NCI-H748 treated with DMSO at 0.1 percent for 48 hours (cell line): ENCODE measurements at regions not wholly inside any gene's neighbourhood (a gene's known extent, or its start where the extent isn't known, plus 50 kb on each side); places are given as distances from the start of the nearest gene placed in this dataset.
"Not testable (repeated sequence)": the region's sequence is repeated elsewhere in the genome, so short reads cannot be mapped to it uniquely, and the experiment has no call there.

Experiments
- DNase-seq: peaks from one replicate; lab custom pipeline; 2025; lab: John Stamatoyannopoulos, UW

GRCh38 chr3:61444782-61445181 is 116.6 kb upstream of the PTPRG start:
- DNase-seq = no peak

DNA sequence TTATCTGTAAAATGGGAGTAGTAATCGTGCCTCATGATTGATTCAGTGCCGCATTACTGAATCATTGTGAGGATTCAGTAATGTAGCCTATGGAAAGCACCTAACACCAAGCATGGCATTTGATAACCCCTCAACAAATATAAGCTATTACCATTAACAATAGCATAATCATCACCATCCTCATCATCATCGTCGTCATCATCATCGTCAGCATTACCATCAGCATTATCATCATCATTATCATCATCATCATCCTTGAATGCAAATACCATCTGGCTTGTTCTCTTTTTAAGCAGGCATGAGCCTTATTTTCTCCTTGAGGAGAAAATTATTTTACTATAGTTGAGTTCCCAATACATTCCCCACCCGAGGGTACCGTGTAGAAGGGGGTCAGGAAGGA is 115.4 kb upstream of the PTPRG start:
- DNase-seq = no peak

GRCh38 chr3:61446341-61446740 is 115.0 kb upstream of the PTPRG start:
- DNase-seq = no peak

GRCh38 chr3:61448378-61448777 is 113.0 kb upstream of the PTPRG start:
- no peak for DNase-seq

DNA sequence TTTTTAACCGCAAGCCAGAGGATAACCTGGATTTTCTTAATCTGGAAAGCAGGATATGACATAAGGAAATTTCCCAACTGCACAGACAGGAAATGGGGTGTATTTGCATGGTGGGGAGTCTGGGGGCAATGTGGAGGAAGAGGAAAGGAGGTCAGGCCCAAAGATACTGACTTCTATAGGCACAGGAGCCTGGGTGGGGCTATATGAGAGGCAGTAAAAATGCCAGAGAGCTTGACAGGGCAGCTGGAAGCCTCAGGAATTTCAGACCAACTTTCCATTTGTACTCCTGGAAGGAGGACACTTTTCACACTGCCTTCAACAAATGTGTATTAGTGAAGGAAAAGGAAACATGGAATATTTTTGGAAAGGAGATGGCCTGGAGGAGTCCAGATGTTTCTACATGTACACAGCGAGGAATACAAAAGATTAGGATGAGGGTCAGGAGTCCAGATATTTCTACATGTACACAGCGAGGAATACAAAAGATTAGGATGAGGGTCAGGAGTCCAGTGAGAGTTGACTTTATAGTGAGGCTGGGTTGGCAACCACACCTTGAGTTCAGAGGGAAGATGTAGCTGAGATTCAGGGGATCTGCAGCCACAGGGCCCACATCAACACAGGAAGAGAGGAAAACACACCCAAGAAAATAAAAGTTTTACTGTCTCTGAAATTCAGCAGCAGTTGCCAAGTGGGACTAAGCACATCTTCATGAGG is 111.9 kb upstream of the PTPRG start:
- DNase-seq = no peak

DNA sequence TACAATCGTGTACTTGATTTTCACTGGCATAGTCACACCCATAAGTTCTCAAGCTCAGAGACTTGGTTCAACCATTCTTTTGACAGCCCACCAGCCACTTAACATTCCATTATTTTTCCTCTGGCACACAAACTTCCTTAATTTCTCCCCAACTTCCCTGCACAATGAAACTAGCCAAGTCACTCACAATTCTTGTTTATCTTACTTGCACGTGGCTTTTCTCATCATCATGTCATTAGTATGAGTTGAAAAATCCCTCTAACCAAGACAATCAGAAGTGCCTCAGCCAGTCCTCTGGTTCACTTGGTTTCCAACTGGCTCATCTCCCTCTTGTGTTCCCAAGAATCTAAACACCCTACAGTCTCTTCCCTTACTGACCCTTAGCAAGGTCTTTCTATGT is 110.5 kb upstream of the PTPRG start:
- DNase-seq = no peak

- no peak for DNase-seq
These were observed 109.5 kb upstream of the PTPRG start for GRCh38 chr3:61451841-61452240.

DNA sequence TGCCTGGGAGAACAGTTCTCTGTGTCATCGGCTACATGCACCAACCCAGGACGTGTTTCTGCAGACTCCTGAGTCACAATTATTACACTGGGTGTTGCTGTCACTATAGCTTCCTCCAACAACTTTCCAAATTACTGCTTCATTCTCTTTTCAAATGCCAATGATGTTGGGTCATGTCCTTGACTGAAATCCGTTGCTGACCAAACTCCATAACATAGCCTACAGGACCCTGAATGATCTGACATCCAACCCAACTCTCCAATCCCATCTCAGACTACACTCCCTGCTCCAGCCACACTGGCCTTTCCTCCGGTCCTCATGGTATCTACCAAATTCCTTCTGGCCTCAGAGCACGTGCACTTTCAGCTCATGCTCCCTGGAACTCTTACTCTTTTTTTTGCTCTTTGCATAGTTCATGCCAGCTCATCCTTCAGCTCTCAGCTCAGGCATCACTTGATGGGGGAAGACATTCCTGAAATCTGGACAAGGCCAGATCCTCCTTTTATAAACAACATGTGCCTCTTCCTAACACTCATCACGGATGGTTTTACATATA is 108.8 kb upstream of the PTPRG start:
- no peak for DNase-seq

DNA sequence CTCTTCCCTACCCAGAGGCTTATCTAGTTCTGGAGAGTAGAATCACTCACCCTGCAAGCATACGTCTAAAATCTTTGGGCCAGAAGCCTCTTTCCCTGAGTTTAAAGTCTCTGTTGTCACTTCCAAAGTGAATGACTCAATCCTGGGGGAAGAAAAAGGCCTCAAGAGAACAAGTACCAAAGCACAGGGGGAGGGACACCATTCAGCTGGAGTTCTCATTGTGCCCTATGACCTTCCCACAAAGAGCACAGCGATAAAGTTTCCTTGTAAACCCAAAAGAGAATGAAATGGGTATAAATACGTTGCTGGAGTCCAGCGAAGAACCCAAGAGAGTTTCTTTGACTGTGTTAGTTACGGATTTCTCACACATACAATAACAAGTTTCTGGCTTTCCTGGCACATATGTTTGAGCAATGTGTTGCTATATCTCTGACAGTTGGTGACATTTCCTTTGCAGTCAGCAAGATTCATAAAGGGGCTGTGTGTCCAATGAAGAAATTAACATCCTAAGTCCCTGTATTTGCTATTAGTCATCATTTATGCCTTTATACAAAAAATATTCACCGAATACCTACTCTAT is 107.3 kb upstream of the PTPRG start:
- no peak for DNase-seq

- no peak for DNase-seq
These were observed 106.6 kb upstream of the PTPRG start for GRCh38 chr3:61454801-61455200.

DNA sequence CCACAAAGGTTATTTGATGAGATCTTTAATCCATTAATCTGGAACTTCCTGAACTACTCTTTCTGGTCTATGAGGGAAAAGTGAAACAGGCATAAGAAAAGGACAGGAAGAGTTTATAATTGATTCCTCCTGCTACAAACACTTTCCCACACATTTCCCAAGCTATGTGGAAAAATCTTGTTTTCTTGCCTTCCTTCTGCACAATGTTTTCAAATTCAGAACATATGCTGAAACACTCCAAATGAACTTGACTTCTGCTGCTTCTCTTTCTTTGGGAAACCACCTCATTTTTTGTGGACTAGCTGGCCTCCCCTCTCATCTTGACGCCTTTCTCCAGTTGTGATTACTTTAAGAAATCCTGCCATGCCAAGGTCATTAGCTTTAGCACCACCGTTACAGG is 100.7 kb upstream of the PTPRG start:
- no peak for DNase-seq

GRCh38 chr3:61463191-61463590 is 98.2 kb upstream of the PTPRG start:
- DNase-seq = no peak

DNA sequence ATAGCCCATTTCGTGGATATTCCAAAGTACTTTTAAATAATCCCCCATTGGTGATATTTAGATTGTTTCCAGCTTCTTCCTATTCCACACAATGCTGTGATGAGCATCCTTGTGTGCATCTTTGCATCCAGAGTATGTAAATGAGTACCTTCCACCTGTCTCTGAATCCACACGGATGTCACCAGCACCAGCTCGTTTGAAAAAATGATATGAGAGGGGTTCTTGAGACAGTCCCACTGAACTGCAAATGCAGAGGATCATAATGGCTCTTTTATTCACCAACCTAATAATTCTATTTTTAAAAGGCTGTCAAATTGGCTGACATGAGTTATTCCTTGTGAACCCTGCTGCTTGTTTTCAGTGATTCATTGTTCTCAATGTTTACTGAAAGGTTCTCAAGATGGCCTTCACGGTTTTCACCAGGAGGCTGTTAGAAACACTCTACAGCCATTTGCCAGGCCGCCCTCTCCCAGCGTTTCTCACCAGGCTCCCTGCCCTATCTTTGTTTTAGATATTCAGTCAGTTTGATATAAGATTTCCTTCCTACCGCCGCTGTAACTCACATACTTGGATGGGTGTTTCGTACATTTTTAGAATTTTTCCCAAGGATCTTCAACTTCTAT is 96.7 kb upstream of the PTPRG start:
- peak; percentile 22 for DNase-seq

- DNase-seq = no peak
These were observed 95.0 kb upstream of the PTPRG start for GRCh38 chr3:61466357-61466756.

DNA sequence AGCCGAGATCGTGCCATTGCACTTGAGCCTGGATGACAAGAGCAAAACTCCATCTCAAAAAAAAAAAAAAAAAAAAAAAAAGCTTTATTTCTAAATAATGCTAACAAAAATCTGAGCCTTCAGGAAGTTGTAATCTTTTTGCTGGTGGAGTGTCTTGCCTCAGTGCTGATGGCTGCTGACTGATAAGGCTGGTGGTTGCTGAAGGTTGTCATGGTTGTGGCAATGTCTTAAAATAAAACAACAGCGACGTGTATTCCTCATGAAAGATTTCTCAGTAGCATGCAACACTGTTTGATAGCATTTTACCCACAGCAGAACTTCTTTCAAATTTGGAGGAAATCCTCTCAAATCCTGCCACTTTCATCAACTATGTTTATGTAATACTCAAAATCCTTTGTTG is 77.4 kb upstream of the PTPRG start:
- no peak for DNase-seq

DNA sequence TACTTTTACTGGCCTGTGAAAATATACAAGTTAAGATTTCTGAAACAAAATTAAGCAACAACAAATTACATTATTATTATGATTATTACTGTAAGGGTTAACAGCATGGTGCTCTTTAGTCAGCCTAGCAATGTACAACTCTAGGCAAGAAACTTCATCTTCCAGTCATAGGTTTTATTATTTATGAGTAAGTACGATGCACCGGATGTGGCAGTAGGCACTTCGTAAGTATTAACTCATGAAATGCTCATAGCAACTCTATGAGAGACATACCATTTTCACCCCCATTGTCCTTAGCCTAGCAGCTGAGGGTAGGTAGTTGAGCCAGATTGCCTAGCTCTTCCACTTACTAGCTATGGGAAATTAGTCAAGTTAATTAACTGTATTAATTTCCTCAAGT is 68.0 kb upstream of the PTPRG start:
- DNase-seq = no peak

DNA sequence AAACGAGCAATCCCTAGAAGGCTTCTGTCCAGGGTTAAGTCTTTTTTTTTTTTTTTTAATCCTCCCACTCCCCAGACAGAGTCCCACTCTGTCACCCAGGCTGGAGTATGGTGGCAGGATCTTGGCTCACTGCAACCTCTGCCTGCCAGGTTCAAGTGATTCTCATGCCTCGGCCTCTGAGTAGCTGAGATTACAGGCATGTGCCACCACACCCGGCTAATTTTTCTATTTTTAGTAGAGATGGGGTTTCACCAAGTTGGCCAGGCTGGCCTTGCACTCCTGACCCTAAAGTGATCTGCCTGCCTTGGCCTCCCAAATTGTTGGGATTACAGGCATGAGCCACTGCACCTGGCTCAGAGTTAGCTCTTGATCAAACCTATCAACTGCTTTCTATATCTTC is 67.1 kb upstream of the PTPRG start:
- DNase-seq = not testable (repeated sequence)

- DNase-seq = no peak
These were observed 63.9 kb upstream of the PTPRG start for GRCh38 chr3:61497463-61497862.

- DNase-seq = no peak
These were observed 56.2 kb upstream of the PTPRG start for GRCh38 chr3:61505197-61505596.

- no peak for DNase-seq
These were observed 53.4 kb upstream of the PTPRG start for GRCh38 chr3:61507946-61508345.
